CD4-positive, alpha-beta T cell treated with Interleukin-17A for 1 hour (primary cell): ENCODE measurements at regions not wholly inside any gene's neighbourhood (a gene's known extent, or its start where the extent isn't known, plus 50 kb on each side); places are given as distances from the start of the nearest gene placed in this dataset.

Source experiments
- DNase-seq: peaks from one replicate; pipeline ENCODE4 v3.0.0-alpha.2; 2020

GRCh38 chr22:22092101-22092500 is 109.5 kb upstream of the TOP3B start:
- DNase-seq, result no peak

GRCh38 chr22:22091400-22091878 is 108.9 kb upstream of the TOP3B start:
- no peak for DNase-seq

- no peak for DNase-seq
Observed at GRCh38 chr22:22090650-22091399, 108.2 kb upstream of the TOP3B start.

- no peak for DNase-seq
Observed at GRCh38 chr22:22089459-22090308, 107.1 kb upstream of the TOP3B start.

- DNase-seq, result no peak
Observed at GRCh38 chr22:22088658-22089458, 106.3 kb upstream of the TOP3B start.

- DNase-seq, result no peak
Observed at GRCh38 chr22:22087854-22088657, 105.5 kb upstream of the TOP3B start.

GRCh38 chr22:22086501-22087158 is 104.0 kb upstream of the TOP3B start:
- no peak for DNase-seq

GRCh38 chr22:22085702-22086500 is 103.3 kb upstream of the TOP3B start:
- no peak for DNase-seq

- no peak for DNase-seq
Observed at GRCh38 chr22:22084089-22084711, 101.6 kb upstream of the TOP3B start.

GRCh38 chr22:22082960-22083359 is 100.4 kb upstream of the TOP3B start:
- no peak for DNase-seq

- no peak for DNase-seq
Observed at GRCh38 chr22:22082229-22082835, 99.7 kb upstream of the TOP3B start.

- DNase-seq, result no peak
Observed at GRCh38 chr22:22080270-22080669, 97.7 kb upstream of the TOP3B start.

GRCh38 chr22:22079404-22080148 is 97.0 kb upstream of the TOP3B start:
- no peak for DNase-seq

- no peak for DNase-seq
Observed at GRCh38 chr22:22078329-22078728, 95.7 kb upstream of the TOP3B start.

GRCh38 chr22:22076932-22077703 is 94.5 kb upstream of the TOP3B start:
- no peak for DNase-seq

GRCh38 chr22:22076361-22076760 is 93.8 kb upstream of the TOP3B start:
- no peak for DNase-seq

GRCh38 chr22:22075382-22076163 is 93.0 kb upstream of the TOP3B start:
- DNase-seq, result no peak
